AG09319 (cell line): ENCODE measurements at regions not wholly inside any gene's neighbourhood (a gene's known extent, or its start where the extent isn't known, plus 50 kb on each side); places are given as distances from the start of the nearest gene placed in this dataset.

ENCODE experiments used
- DNase-seq: peaks from one replicate; pipeline ENCODE4 v3.0.0-alpha.2; 2010; ENCODE audit warnings: low read depth; ENCODE audit errors: extremely low read depth
- TF ChIP-seq, protein P1 (sequence below): IDR thresholded peaks from 2 replicates; pipeline ENCODE4 v1.5.1; 2011; ENCODE audit warnings: low read depth, mild to moderate bottlenecking, inconsistent platforms, low read length, moderate library complexity

DNA sequence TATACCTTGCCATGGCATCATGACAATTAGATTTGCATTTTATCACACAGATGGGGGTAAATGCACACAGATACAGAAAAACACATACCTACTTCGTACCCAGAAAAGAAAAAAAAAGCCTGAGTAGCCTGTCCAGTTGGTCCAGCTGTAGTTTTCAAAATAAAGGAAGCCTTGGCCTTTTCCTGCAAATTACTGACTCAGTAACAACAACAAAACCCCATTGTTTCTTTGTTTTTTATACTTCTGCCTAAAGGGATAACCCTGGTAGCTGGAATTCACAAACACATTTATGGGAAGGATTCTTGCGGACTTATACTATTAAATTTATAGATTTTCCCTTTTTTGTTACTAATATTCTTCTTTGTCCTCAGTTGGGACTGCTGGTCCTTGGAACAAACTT, 156.4 kb upstream of the PCDH10 start:
- TF ChIP-seq, protein P1, sequence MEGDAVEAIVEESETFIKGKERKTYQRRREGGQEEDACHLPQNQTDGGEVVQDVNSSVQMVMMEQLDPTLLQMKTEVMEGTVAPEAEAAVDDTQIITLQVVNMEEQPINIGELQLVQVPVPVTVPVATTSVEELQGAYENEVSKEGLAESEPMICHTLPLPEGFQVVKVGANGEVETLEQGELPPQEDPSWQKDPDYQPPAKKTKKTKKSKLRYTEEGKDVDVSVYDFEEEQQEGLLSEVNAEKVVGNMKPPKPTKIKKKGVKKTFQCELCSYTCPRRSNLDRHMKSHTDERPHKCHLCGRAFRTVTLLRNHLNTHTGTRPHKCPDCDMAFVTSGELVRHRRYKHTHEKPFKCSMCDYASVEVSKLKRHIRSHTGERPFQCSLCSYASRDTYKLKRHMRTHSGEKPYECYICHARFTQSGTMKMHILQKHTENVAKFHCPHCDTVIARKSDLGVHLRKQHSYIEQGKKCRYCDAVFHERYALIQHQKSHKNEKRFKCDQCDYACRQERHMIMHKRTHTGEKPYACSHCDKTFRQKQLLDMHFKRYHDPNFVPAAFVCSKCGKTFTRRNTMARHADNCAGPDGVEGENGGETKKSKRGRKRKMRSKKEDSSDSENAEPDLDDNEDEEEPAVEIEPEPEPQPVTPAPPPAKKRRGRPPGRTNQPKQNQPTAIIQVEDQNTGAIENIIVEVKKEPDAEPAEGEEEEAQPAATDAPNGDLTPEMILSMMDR: no peak
- DNase-seq: no peak

DNA sequence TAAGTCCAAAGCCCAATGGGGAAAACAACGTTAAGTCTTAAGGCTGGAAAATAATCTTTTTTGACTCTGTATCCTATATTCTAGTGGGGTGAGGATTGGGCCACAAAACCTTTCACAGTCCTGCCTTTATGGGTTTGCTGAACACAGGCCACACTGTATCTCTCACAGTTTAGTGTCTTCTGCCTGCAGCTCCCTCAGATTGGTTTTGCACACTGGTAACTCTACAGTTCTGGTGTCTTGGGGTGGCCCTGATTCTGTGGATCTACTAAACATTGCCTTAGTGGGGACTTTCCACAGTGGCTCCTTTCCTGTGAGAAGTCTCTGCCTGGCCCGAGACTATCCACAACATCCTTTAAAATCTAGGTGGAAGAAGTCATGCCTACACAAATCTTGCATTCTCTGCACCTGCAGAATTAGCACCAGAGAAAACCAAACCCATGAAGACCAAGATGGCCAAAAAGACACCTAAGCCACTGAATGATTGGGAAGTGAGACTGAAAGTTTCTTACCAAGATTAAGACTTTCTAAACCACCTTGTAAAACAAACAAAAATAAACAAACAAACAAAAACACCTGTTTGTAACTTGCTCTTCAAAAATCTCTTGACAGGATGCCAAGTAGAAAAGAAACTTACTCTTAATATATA, 150.4 kb upstream of the PCDH10 start:
- TF ChIP-seq, protein P1: no peak
- no peak for DNase-seq

DNA sequence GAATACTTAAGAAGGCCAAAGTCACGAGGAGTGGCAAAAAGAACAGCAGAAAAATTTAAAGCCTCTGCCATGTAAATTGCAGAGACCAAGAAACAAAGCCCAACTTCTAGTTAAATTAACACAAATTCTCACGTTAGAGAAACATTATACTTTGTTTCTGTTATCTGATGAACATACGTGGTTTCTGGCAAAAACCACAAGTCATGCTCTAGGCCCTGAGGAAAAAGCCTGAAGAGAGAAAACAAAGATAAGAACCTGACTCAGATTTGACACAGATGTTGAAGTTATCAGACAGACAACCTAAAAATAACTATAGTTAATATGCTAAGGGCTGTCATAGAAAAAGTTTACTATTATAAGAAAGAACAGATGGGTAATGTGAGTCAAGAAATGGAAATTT, 149.1 kb upstream of the PCDH10 start:
- no peak for DNase-seq
- TF ChIP-seq, protein P1: no peak

DNA sequence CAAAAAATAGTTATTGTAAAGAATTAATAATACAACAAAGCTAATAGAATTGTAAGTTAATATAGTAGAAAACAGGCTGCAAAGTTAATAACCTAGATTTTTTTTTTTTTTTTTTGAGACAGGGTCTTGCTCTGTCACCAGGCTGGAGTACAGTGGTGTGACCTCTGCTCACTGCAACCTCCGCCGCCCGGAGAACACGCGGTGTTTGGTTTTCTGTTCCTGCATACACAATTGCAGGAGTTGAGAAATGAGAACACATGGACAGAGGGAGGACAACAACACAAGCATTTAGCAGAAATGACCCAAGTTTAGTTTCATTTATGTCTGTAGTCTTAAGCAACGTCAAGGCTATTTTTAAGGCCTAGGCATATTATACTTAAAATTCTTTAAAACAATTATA, 145.9 kb upstream of the PCDH10 start:
- DNase-seq: no peak
- TF ChIP-seq, protein P1: no peak

DNA sequence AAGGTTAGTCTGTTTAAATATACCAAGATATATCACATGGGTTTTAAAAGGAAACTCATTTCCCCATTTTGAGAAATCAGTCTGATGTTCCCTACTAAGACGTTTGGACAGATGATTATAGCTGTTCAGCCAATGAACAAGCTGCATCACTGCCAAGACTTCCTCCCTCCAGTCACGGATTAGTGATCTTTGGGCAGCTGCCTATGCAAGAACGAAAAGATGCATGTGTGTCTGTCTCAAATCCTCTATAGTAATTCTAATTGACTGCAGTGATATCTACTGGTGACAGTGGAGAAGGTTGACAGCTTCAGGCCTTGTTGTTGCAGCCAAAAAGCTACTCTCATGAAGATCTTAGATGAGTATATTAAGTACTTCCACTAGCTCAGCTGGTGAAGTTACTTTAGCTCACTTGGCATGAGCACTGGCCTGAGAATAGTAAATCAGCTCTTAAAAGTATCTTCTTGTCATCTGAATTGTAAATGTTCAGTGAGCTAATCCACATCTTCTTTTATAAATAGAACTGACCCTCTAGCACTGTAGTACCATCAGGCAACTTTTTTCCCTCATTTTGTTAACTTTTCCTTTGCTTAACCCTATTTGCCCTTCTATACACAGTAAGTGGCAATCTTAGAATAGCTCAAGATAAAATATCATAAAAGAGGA, 134.5 kb upstream of the PCDH10 start:
- DNase-seq: no peak
- TF ChIP-seq, protein P1: no peak

DNA sequence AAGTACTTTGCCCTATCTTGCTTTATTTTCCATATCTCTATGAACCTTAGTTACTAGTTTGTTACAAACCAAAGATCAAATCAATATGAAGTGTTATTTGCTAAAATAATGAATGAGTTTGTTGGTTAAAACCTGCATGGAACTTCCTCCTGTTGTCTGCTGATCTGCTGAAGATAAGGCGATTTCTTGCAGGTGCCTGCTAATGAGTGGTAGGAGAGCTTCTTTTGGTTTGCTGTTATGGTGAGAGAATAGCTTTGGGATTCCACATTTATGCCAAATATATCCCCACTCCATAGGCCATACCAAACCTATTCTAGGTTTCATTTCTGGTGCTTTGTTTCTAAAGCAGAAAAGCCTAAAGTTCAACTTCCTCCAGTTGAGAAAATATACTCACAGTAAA, 103.8 kb upstream of the PCDH10 start:
- no peak for DNase-seq
- TF ChIP-seq, protein P1: no peak

DNA sequence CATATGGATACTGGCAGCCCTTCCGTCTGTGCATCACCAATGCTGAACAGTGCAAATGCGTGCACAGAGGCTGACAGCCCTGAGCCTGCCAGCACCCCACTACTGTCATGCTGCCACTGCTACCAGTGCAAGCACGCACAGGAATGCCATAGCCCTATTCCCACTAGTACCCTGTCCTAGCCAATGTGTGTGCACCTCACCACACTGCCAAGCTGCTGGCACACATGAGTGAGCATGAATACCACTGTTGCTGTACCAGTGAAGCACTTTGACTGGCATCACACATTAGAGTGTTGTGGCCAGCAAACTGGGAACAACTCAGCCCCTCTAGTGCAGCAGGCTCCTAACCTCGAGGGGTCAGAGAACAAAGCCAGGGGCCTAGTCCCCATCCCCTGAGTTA, 102.9 kb upstream of the PCDH10 start:
- TF ChIP-seq, protein P1: no peak
- no peak for DNase-seq
